Suprapubic skin (tissue), 4 donors: ENCODE measurements at regions not wholly inside any gene's neighbourhood (a gene's known extent, or its start where the extent isn't known, plus 50 kb on each side); places are given as distances from the start of the nearest gene placed in this dataset.

Source experiments
- DNase-seq, 2 donors: peaks; one replicate each; pipeline ENCODE4 v3.0.0-alpha.2; 2019; ENCODE audit warnings: low spot score in 2 of 2
- H3K27ac ChIP-seq: fragments of 200-600 bp; sonication (generic); one replicate; pipeline ENCODE4 v1.5.1; 2019
- H3K27me3 ChIP-seq: fragments of 200-600 bp; sonication (generic); one replicate; pipeline ENCODE4 v1.5.1; 2019
- H3K36me3 ChIP-seq: fragments of 200-600 bp; sonication (generic); one replicate; pipeline ENCODE4 v1.5.1; 2019
- H3K4me1 ChIP-seq: fragments of 200-600 bp; sonication (generic); one replicate; pipeline ENCODE4 v1.5.1; 2019
- H3K4me3 ChIP-seq: fragments of 200-600 bp; sonication (generic); one replicate; pipeline ENCODE4 v1.5.1; 2019; ENCODE audit warnings: mild to moderate bottlenecking
- H3K9me3 ChIP-seq: fragments of 200-600 bp; sonication (generic); one replicate; pipeline ENCODE4 v1.5.1; 2019
- CTCF ChIP-seq, 2 donors: fragments of 200-600 bp in 1 of 2; fragments of 450-650 bp in 1 of 2; sonication (generic) in 1 of 2; IDR thresholded peaks; one replicate each; pipeline ENCODE4 v1.5.1; 2016 to 2019; ENCODE audit warnings: antibody characterized with exemption in 2 of 2, mild to moderate bottlenecking in 1 of 2, moderate library complexity in 1 of 2
- EP300 ChIP-seq: sonication (generic); formaldehyde crosslinking; IDR thresholded peaks from one replicate; pipeline ENCODE4 v1.6.1; 2017; ENCODE audit warnings: antibody characterized with exemption
- POLR2A ChIP-seq, 2 donors: fragments of 450-650 bp; IDR thresholded peaks; one replicate each; pipeline ENCODE4 v1.6.1; 2017; ENCODE audit warnings: antibody characterized with exemption in 2 of 2, mild to moderate bottlenecking in 2 of 2, moderate library complexity in 2 of 2
- POLR2AphosphoS5 ChIP-seq, 3 donors: sonication (generic); formaldehyde crosslinking; IDR thresholded peaks; one replicate each; pipeline ENCODE4 v1.6.1; 2017; ENCODE audit warnings: antibody characterized with exemption in 3 of 3
- WGBS: methylation state at CpG from one replicate; pipeline ENCODE4 v1.1.5; 2018; 5-methylcytosine and 5-hydroxymethylcytosine counted together

- DNase-seq = no peak
- H3K9me3 ChIP-seq = no peaks in the 10 kb centered on the region
- 57% methylated on average over 4 of the region's 7 CpGs for WGBS
- H3K36me3 ChIP-seq = no peaks in the 10 kb centered on the region
- TF ChIP-seq POLR2AphosphoS5 (IDR thresholded peaks at IDR 0.05) (no peak), EP300 (no peak), CTCF (IDR thresholded peaks at IDR 0.05) (no peak), POLR2A (IDR thresholded peaks at IDR 0.05) (no peak)
- no peak overlapping the region for H3K27ac ChIP-seq
- no peak overlapping the region for H3K4me3 ChIP-seq
- peaks cover 13% of the 10 kb centered on the region for H3K27me3 ChIP-seq
- H3K4me1 ChIP-seq = no peaks in the 10 kb centered on the region
Measured at GRCh38 chr1:204744107-204744779, 58.7 kb upstream of the LRRN2 start.

- Histone ChIP-seq H3K36me3 (no peaks in the 10 kb centered on the region), H3K9me3 (no peaks in the 10 kb centered on the region), H3K27me3 (peaks cover 13% of the 10 kb centered on the region), H3K4me1 (peaks cover 6% of the 10 kb centered on the region), H3K4me3 (no peak overlapping the region), H3K27ac (no peak overlapping the region)
- TF ChIP-seq CTCF (IDR thresholded peaks at IDR 0.05) (peak; percentile 78 to 95), POLR2AphosphoS5 (IDR thresholded peaks at IDR 0.05) (no peak)
- no peak for DNase-seq
Measured at GRCh38 chr1:204746838-204747442, 61.4 kb upstream of the LRRN2 start.

GRCh38 chr1:204751480-204751879 lies 65.9 kb upstream of the LRRN2 start:
- TF ChIP-seq CTCF (IDR thresholded peaks at IDR 0.05) (no peak), POLR2A (IDR thresholded peaks at IDR 0.05) (no peak), POLR2AphosphoS5 (IDR thresholded peaks at IDR 0.05) (no peak), EP300 (no peak)
- H3K4me1 ChIP-seq = peaks cover 6% of the 10 kb centered on the region
- no peaks in the 10 kb centered on the region for H3K9me3 ChIP-seq
- 32% methylated on average over 6 of the region's 6 CpGs for WGBS
- H3K27me3 ChIP-seq = peaks cover 6% of the 10 kb centered on the region
- peak in 1 of 2 donors; percentile 13 for DNase-seq
- H3K36me3 ChIP-seq = no peaks in the 10 kb centered on the region
- H3K27ac ChIP-seq = no peak overlapping the region
- H3K4me3 ChIP-seq = no peak overlapping the region

GRCh38 chr1:204751883-204752687 lies 66.5 kb upstream of the LRRN2 start:
- peak in 1 of 2 donors; percentile 69 for DNase-seq
- Histone ChIP-seq H3K4me3 (no peak overlapping the region), H3K4me1 (peaks cover 6% of the 10 kb centered on the region), H3K27ac (no peak overlapping the region), H3K36me3 (no peaks in the 10 kb centered on the region), H3K27me3 (peaks cover 6% of the 10 kb centered on the region), H3K9me3 (no peaks in the 10 kb centered on the region)
- 40% methylated on average over 18 of the region's 24 CpGs for WGBS
- no peak for TF ChIP-seq POLR2AphosphoS5 (IDR thresholded peaks at IDR 0.05)
- no peak for TF ChIP-seq EP300
- peak in 1 of 2 donors; percentile 8 for TF ChIP-seq CTCF (IDR thresholded peaks at IDR 0.05)

GRCh38 chr1:204752688-204753040 lies 67.1 kb upstream of the LRRN2 start:
- no peaks in the 10 kb centered on the region for H3K36me3 ChIP-seq
- H3K4me1 ChIP-seq = peaks cover 6% of the 10 kb centered on the region
- H3K27me3 ChIP-seq = peaks cover 6% of the 10 kb centered on the region
- 67% methylated on average over 6 of the region's 6 CpGs for WGBS
- no peak overlapping the region for H3K4me3 ChIP-seq
- no peak overlapping the region for H3K27ac ChIP-seq
- TF ChIP-seq POLR2A (IDR thresholded peaks at IDR 0.05) = no peak
- TF ChIP-seq POLR2AphosphoS5 (IDR thresholded peaks at IDR 0.05) = no peak
- no peak for TF ChIP-seq CTCF (IDR thresholded peaks at IDR 0.05)
- TF ChIP-seq EP300 = no peak
- peak in 1 of 2 donors; percentile 44 for DNase-seq
- no peaks in the 10 kb centered on the region for H3K9me3 ChIP-seq
